DOHH2 (cell line): ENCODE measurements at regions not wholly inside any gene's neighbourhood (a gene's known extent, or its start where the extent isn't known, plus 50 kb on each side); places are given as distances from the start of the nearest gene placed in this dataset.

ENCODE experiments used
- H3F3A ChIP-seq: fragments of 200-600 bp; sonication (generic), shearing (Covaris generic); 2 replicates; pipeline ENCODE4 v1.6.0; 2016; ENCODE audit warnings: antibody characterized with exemption, mild to moderate bottlenecking; ENCODE audit not compliant: control insufficient read depth, insufficient read depth
- H3K27ac ChIP-seq: fragments of 200-600 bp; sonication (generic); 2 replicates; pipeline ENCODE4 v1.5.1; 2014; ENCODE audit warnings: low read depth, mild to moderate bottlenecking, low read length, moderate library complexity
- H3K27me3 ChIP-seq: fragments of 200-600 bp; sonication (generic); 2 replicates; pipeline ENCODE4 v1.6.1; 2014; ENCODE audit warnings: mild to moderate bottlenecking, low read length, mixed read lengths; ENCODE audit not compliant: control insufficient read depth
- H3K36me3 ChIP-seq: fragments of 200-600 bp; sonication (generic); 2 replicates; pipeline ENCODE4 v1.6.1; 2014; ENCODE audit warnings: mild to moderate bottlenecking, low read length, moderate library complexity, mixed read lengths; ENCODE audit not compliant: control insufficient read depth
- H3K4me1 ChIP-seq: fragments of 200-600 bp; sonication (generic); 2 replicates; pipeline ENCODE4 v1.6.1; 2014; ENCODE audit warnings: mild to moderate bottlenecking, low read length, mixed read lengths; ENCODE audit not compliant: control insufficient read depth
- H3K4me2 ChIP-seq: fragments of 200-600 bp; sonication (generic); 2 replicates; pipeline ENCODE4 v1.6.0; 2014; ENCODE audit warnings: mild to moderate bottlenecking, low read length, moderate library complexity
- H3K4me3 ChIP-seq: fragments of 200-600 bp; sonication (generic); 2 replicates; pipeline ENCODE4 v1.5.1; 2014; ENCODE audit warnings: mild to moderate bottlenecking, low read length, mixed read lengths
- H3K79me2 ChIP-seq: fragments of 200-600 bp; sonication (generic); 2 replicates; pipeline ENCODE4 v1.6.1; 2014; ENCODE audit warnings: mild to moderate bottlenecking, low read length, mixed read lengths; ENCODE audit not compliant: control insufficient read depth
- H3K9me2 ChIP-seq: fragments of 200-600 bp; sonication (generic); replicated peaks from 2 replicates; pipeline ENCODE4 v1.6.1; 2014; ENCODE audit warnings: mild to moderate bottlenecking, low read length, mixed read lengths; ENCODE audit not compliant: control insufficient read depth
- H3K9me3 ChIP-seq: fragments of 200-600 bp; sonication (generic); 2 replicates; pipeline ENCODE4 v1.6.1; 2014; ENCODE audit warnings: antibody characterized with exemption, low read length, mixed read lengths; ENCODE audit not compliant: control insufficient read depth, insufficient read depth
- H4K20me1 ChIP-seq: fragments of 200-600 bp; sonication (generic); 2 replicates; pipeline ENCODE4 v1.6.0; 2014; ENCODE audit warnings: low read depth, mild to moderate bottlenecking, antibody characterized with exemption, low read length, moderate library complexity; ENCODE audit not compliant: control insufficient read depth, insufficient read depth
- CTCF ChIP-seq: fragments of 200-600 bp; sonication (generic); IDR thresholded peaks from one replicate; pipeline ENCODE4 v1.5.1; 2014; ENCODE audit warnings: antibody characterized with exemption, mild to moderate bottlenecking, low read depth, low read length; ENCODE audit not compliant: poor library complexity, severe bottlenecking
- EZH2phosphoT487 ChIP-seq: fragments of 200-600 bp; sonication (generic); IDR thresholded peaks from 2 replicates; pipeline ENCODE4 v1.6.1; 2017; ENCODE audit warnings: borderline replicate concordance, mild to moderate bottlenecking, antibody characterized with exemption, low read length, moderate library complexity, mixed read lengths

GRCh38 chr5:63697811-63698210 is 264.4 kb downstream of the HTR1A start:
- Histone ChIP-seq H3K79me2 (no peaks in the 10 kb centered on the region), H3K9me2 (no peaks in the 10 kb centered on the region), H3K27ac (no peak overlapping the region), H3K4me1 (no peaks in the 10 kb centered on the region), H3K36me3 (no peaks in the 10 kb centered on the region), H3K4me3 (no peak overlapping the region), H3K27me3 (no peaks in the 10 kb centered on the region), H4K20me1 (no peaks in the 10 kb centered on the region), H3K4me2 (no peak overlapping the region), H3K9me3 (no peaks in the 10 kb centered on the region), H3F3A (no peaks in the 10 kb centered on the region)
- TF ChIP-seq EZH2phosphoT487 (no peak), CTCF (no peak)

GRCh38 chr5:63690546-63690945 is 271.7 kb downstream of the HTR1A start:
- Histone ChIP-seq H4K20me1 (no peaks in the 10 kb centered on the region), H3K9me2 (no peaks in the 10 kb centered on the region), H3F3A (no peaks in the 10 kb centered on the region), H3K27me3 (no peaks in the 10 kb centered on the region), H3K9me3 (no peaks in the 10 kb centered on the region), H3K4me1 (no peaks in the 10 kb centered on the region), H3K36me3 (no peaks in the 10 kb centered on the region), H3K79me2 (no peaks in the 10 kb centered on the region), H3K27ac (no peak overlapping the region), H3K4me2 (no peak overlapping the region), H3K4me3 (no peak overlapping the region)
- TF ChIP-seq CTCF (no peak), EZH2phosphoT487 (no peak)

GRCh38 chr5:63687854-63688516 is 274.3 kb downstream of the HTR1A start:
- no peaks in the 10 kb centered on the region for H4K20me1 ChIP-seq
- TF ChIP-seq EZH2phosphoT487 (no peak), CTCF (no peak)
- H3F3A ChIP-seq, result no peaks in the 10 kb centered on the region

More at GRCh38 chr5:63687854-63688516, 274.3 kb downstream of the HTR1A start:
- Histone ChIP-seq H3K79me2 (no peaks in the 10 kb centered on the region), H3K4me3 (no peak overlapping the region), H3K4me2 (no peak overlapping the region), H3K9me3 (no peaks in the 10 kb centered on the region), H3K27me3 (no peaks in the 10 kb centered on the region), H3K27ac (no peak overlapping the region), H3K4me1 (no peaks in the 10 kb centered on the region), H3K36me3 (no peaks in the 10 kb centered on the region), H3K9me2 (no peaks in the 10 kb centered on the region)
